ENCODE measurements at regions not wholly inside any gene's neighbourhood (a gene's known extent, or its start where the extent isn't known, plus 50 kb on each side); places are given as distances from the start of the nearest gene placed in this dataset.

DNA sequence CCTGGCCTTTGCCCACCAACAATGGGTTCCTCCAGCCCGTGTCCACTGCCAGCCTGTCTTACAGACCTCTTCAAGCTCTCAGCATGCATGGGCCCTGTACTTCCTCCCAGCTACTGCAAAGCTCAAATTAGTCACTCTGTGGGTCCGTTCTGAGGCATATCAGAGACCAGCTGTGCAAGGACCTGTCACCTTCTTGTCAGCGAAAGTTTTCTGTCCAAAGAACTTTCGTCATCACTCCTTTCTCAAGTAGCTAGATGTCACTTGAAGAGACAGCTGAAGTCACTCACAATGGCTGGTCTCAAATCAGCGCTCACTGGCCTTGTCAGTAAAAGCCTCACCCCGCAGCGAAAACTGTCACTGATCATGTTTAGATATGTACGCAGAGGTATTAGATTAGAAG is 91.4 kb upstream of the DYNLRB2 start:
- DNase-seq (ENCODE audit: low read depth, low spot score), result no peak
- Histone ChIP-seq H3K9me3 (ENCODE audit: control insufficient read depth, insufficient read depth, low read length) (no peaks in the 10 kb centered on the region), H3K27me3 (ENCODE audit: control insufficient read depth, insufficient read depth, low read length) (no peaks in the 10 kb centered on the region), H3K4me3 (ENCODE audit: low read depth, low read length) (no peak overlapping the region), H3K27ac (ENCODE audit: low read depth, low read length) (no peak overlapping the region)
- TF ChIP-seq, protein P1, sequence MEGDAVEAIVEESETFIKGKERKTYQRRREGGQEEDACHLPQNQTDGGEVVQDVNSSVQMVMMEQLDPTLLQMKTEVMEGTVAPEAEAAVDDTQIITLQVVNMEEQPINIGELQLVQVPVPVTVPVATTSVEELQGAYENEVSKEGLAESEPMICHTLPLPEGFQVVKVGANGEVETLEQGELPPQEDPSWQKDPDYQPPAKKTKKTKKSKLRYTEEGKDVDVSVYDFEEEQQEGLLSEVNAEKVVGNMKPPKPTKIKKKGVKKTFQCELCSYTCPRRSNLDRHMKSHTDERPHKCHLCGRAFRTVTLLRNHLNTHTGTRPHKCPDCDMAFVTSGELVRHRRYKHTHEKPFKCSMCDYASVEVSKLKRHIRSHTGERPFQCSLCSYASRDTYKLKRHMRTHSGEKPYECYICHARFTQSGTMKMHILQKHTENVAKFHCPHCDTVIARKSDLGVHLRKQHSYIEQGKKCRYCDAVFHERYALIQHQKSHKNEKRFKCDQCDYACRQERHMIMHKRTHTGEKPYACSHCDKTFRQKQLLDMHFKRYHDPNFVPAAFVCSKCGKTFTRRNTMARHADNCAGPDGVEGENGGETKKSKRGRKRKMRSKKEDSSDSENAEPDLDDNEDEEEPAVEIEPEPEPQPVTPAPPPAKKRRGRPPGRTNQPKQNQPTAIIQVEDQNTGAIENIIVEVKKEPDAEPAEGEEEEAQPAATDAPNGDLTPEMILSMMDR (IDR thresholded peaks at IDR 0.05; ENCODE audit: low read depth, low read length), result no peak
- ChIA-PET POLR2A (no interaction called here), CTCF (no interaction called here)

DNA sequence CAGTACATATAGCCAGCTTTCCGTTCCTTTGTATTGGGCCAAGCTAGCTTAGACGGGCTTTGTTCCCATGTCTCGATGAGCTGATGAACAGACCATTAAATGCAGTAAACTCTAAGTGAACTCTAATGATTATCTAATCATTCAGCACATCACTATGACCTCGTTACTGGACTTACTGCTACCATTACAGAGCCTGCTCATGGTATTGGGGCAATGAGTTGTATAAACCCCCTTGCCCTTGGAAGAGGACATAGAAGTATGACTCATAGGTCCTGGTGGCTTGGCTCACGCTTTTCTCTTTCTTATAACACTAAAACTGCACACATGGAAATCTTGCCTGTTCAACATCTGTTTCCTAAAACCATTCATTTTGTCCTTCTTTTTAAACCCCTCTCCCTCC is 93.6 kb upstream of the DYNLRB2 start:
- H3K4me3 ChIP-seq (ENCODE audit: low read depth, low read length), result no peak overlapping the region
- POLR2A ChIA-PET, result no interaction called here
- CTCF ChIA-PET, result no interaction called here
- DNase-seq (ENCODE audit: low read depth, low spot score), result no peak
- no peaks in the 10 kb centered on the region for H3K27me3 ChIP-seq (ENCODE audit: control insufficient read depth, insufficient read depth, low read length)
- TF ChIP-seq, protein P1 (IDR thresholded peaks at IDR 0.05; ENCODE audit: low read depth, low read length), result no peak
- H3K9me3 ChIP-seq (ENCODE audit: control insufficient read depth, insufficient read depth, low read length), result no peaks in the 10 kb centered on the region
- H3K27ac ChIP-seq (ENCODE audit: low read depth, low read length), result no peak overlapping the region

DNA sequence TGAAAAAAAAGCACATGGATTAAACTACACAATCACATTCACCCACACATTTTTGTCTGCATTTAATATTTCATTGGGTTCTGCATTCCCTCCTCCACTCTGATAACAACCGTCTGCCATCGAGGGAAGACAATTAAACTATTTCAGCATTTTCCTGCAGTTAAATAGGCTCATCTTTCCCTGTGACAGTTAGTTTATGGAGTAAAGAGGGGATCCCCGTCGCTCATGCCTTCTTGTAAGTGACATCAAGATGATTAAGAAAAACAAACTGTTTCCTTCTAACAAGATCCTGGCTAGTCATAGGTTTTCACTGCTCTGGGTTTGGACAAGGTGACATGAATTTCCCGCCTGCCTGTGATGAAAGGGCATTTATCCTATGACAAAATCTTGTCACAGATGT is 98.0 kb upstream of the DYNLRB2 start:
- TF ChIP-seq, protein P1 (IDR thresholded peaks at IDR 0.05; ENCODE audit: low read depth, low read length), result no peak
- Histone ChIP-seq H3K4me3 (ENCODE audit: low read depth, low read length) (no peak overlapping the region), H3K27ac (ENCODE audit: low read depth, low read length) (no peak overlapping the region), H3K27me3 (ENCODE audit: control insufficient read depth, insufficient read depth, low read length) (no peaks in the 10 kb centered on the region), H3K9me3 (ENCODE audit: control insufficient read depth, insufficient read depth, low read length) (no peaks in the 10 kb centered on the region)
- POLR2A ChIA-PET, result no interaction called here
- CTCF ChIA-PET, result no interaction called here
- DNase-seq (ENCODE audit: low read depth, low spot score), result no peak

DNA sequence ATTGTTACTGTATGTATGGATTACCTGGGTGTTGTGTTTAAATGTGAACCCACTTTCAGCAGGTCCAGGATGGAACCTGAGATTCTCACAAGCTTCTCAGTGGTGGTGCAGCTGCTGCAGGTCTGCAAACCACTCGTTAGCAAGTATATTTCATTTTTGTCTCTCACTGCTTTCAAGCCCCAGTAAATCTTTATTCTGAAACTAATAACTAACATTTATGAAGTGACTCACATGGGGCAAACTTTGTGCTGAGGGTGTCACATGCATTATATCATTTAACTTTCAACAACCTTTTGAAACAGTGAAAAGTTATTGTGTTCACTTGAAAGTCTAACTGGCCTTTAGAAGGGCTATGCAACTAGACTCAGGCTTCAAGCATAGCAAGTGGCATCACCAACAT is 98.9 kb upstream of the DYNLRB2 start:
- no peak overlapping the region for H3K27ac ChIP-seq (ENCODE audit: low read depth, low read length)
- TF ChIP-seq, protein P1 (IDR thresholded peaks at IDR 0.05; ENCODE audit: low read depth, low read length), result no peak
- no peak for DNase-seq (ENCODE audit: low read depth, low spot score)
- CTCF ChIA-PET, result no interaction called here
- no peaks in the 10 kb centered on the region for H3K9me3 ChIP-seq (ENCODE audit: control insufficient read depth, insufficient read depth, low read length)
- POLR2A ChIA-PET, result no interaction called here
- H3K4me3 ChIP-seq (ENCODE audit: low read depth, low read length), result no peak overlapping the region
- no peaks in the 10 kb centered on the region for H3K27me3 ChIP-seq (ENCODE audit: control insufficient read depth, insufficient read depth, low read length)

DNA sequence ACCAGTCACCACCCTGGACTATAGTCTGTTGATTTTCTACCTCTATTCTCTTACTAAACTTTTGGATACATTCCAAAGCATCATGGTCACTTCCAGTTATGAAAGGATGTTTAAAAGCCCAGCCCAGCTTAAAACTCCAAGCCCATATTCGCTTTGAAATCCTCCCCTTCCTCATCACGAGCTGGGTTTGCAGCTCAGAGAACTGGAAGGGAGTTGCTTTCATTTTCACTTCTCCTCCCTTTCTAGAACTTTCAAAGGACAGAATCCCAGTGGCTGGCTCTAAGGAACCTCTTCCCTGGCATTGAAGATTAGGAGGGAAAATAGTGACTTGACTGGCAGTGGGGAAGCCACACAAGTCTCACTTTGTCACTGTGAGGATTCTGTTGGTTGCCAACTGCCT is 100.1 kb upstream of the DYNLRB2 start:
- ChIA-PET CTCF (no interaction called here), POLR2A (no interaction called here)
- Histone ChIP-seq H3K27me3 (ENCODE audit: control insufficient read depth, insufficient read depth, low read length) (no peaks in the 10 kb centered on the region), H3K27ac (ENCODE audit: low read depth, low read length) (no peak overlapping the region), H3K4me3 (ENCODE audit: low read depth, low read length) (no peak overlapping the region), H3K9me3 (ENCODE audit: control insufficient read depth, insufficient read depth, low read length) (no peaks in the 10 kb centered on the region)
- TF ChIP-seq, protein P1 (IDR thresholded peaks at IDR 0.05; ENCODE audit: low read depth, low read length), result no peak
- DNase-seq (ENCODE audit: low read depth, low spot score), result no peak
